ENCODE measurements at regions not wholly inside any gene's neighbourhood (a gene's known extent, or its start where the extent isn't known, plus 50 kb on each side); places are given as distances from the start of the nearest gene placed in this dataset.

GRCh38 chr15:38049891-38050290 is 115.5 kb downstream of the TMCO5A start:
- DNase-seq (ENCODE audit: low read depth in 1 of 2, low spot score in 1 of 2) (no peak), FAIRE-seq (no peak), ATAC-seq (no peak)
- TF ChIP-seq, protein P1, sequence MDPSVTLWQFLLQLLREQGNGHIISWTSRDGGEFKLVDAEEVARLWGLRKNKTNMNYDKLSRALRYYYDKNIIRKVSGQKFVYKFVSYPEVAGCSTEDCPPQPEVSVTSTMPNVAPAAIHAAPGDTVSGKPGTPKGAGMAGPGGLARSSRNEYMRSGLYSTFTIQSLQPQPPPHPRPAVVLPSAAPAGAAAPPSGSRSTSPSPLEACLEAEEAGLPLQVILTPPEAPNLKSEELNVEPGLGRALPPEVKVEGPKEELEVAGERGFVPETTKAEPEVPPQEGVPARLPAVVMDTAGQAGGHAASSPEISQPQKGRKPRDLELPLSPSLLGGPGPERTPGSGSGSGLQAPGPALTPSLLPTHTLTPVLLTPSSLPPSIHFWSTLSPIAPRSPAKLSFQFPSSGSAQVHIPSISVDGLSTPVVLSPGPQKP (IDR thresholded peaks at IDR 0.05; ENCODE audit: low read depth, low read length): no peak
- TF ChIP-seq MAZ (IDR thresholded peaks at IDR 0.05; ENCODE audit: borderline replicate concordance, low read depth, low read length) (no peak), RARB (CRISPR knock-in tag; IDR thresholded peaks at IDR 0.05) (no peak), NPAS2 (CRISPR knock-in tag; IDR thresholded peaks at IDR 0.05; ENCODE audit: borderline replicate concordance) (no peak), POLR2AphosphoS2 (conservative IDR thresholded peaks at IDR 0.05; ENCODE audit: low read length) (no peak)
- WGBS (ENCODE audit: missing lambda C conversion rate): 82% methylated on average over 4 of the region's 4 CpGs
- POLR2A ChIA-PET: no interaction called here
- Histone ChIP-seq H3K4me1 (peaks cover 4% of the 10 kb centered on the region; the same call in 1 of the 3 replicates), H3K4me3 (no peak overlapping the region), H3K4me2 (no peak overlapping the region), H3K9me3 (no peaks in the 10 kb centered on the region), H3K27ac (no peak overlapping the region)
- CTCF ChIA-PET: interaction anchor here (1.2 kb wide), 1 partner anchor 54 kb away, joined by 3 read pairs; no protein-coding TSS in a partner anchor

GRCh38 chr15:38050529-38051448 is 116.3 kb downstream of the TMCO5A start:
- no peak for TF ChIP-seq ZNF302 (CRISPR knock-in tag; IDR thresholded peaks at IDR 0.05)
- no peak for TF ChIP-seq EHMT2 (IDR thresholded peaks at IDR 0.05; ENCODE audit: low read depth)
- peak; percentile 89 for TF ChIP-seq MAFK (IDR thresholded peaks at IDR 0.05; ENCODE audit: partially characterized antibody)
- Histone ChIP-seq H3K4me3 (no peak overlapping the region), H3K9me3 (no peaks in the 10 kb centered on the region), H3K4me1 (peaks cover 4% of the 10 kb centered on the region; the same call in 1 of the 3 replicates), H3K4me2 (0 out of 3 replicates have a peak overlapping the region, but pooled peaks have one; percentile 21), H3K27ac (no peak overlapping the region)
- WGBS (ENCODE audit: missing lambda C conversion rate): 29% methylated on average over 4 of the region's 4 CpGs
- ChIA-PET POLR2A (no interaction called here), CTCF (interaction anchor here (1.2 to 1.6 kb wide), 2 partner anchors 48 to 55 kb away, joined by 3 to 5 read pairs; no protein-coding TSS in a partner anchor)
- FAIRE-seq (no peak), ATAC-seq (no peak), DNase-seq (ENCODE audit: low read depth in 1 of 2, low spot score in 1 of 2) (no peak)

- WGBS (ENCODE audit: missing lambda C conversion rate): 49% methylated on average over 2 of the region's 2 CpGs
- FAIRE-seq: no peak
- CTCF ChIA-PET: no interaction called here
Measured at GRCh38 chr15:38053205-38053604, 118.8 kb downstream of the TMCO5A start.

GRCh38 chr15:38053776-38054175 is 119.3 kb downstream of the TMCO5A start:
- Histone ChIP-seq H3K4me1 (peaks cover 4% of the 10 kb centered on the region; the same call in 1 of the 3 replicates), H3K9me3 (no peaks in the 10 kb centered on the region), H3K4me2 (no peak overlapping the region), H3K27ac (no peak overlapping the region), H3K4me3 (no peak overlapping the region)
- ChIA-PET POLR2A (no interaction called here), CTCF (no interaction called here)
- no peak for DNase-seq (ENCODE audit: low read depth in 1 of 2, low spot score in 1 of 2)
- 86% methylated on average over 3 of the region's 3 CpGs for WGBS (ENCODE audit: missing lambda C conversion rate)
- no peak for FAIRE-seq
- no peak for ATAC-seq
- TF ChIP-seq FOXS1 (CRISPR knock-in tag; IDR thresholded peaks at IDR 0.05) (no peak), PHF8 (IDR thresholded peaks at IDR 0.05; ENCODE audit: borderline replicate concordance, low read depth) (no peak), HOXA7 (CRISPR knock-in tag; IDR thresholded peaks at IDR 0.05) (no peak), RCOR1 (IDR thresholded peaks at IDR 0.05; ENCODE audit: low read depth, low read length) (no peak), FOSB (CRISPR knock-in tag; IDR thresholded peaks at IDR 0.05) (no peak), MAFK (IDR thresholded peaks at IDR 0.05; ENCODE audit: partially characterized antibody) (no peak), RAD21 (conservative IDR thresholded peaks at IDR 0.05 in 1 of 2, IDR thresholded peaks at IDR 0.05 in 1 of 2) (no peak), CTCF (IDR thresholded peaks at IDR 0.05) (no peak), BCL3 (IDR thresholded peaks at IDR 0.05) (no peak), PBX3 (IDR thresholded peaks at IDR 0.05) (no peak), SMC3 (IDR thresholded peaks at IDR 0.05) (no peak)

More at GRCh38 chr15:38053205-38053604, 118.8 kb downstream of the TMCO5A start:
- DNase-seq (ENCODE audit: low read depth in 1 of 2, low spot score in 1 of 2) (no peak), ATAC-seq (no peak)
- no peaks in the 10 kb centered on the region for H3K9me3 ChIP-seq
- no peak overlapping the region for H3K4me3 ChIP-seq
- POLR2A ChIA-PET: no interaction called here
- H3K4me2 ChIP-seq: no peak overlapping the region
- H3K27ac ChIP-seq: no peak overlapping the region
- H3K4me1 ChIP-seq: peaks cover 4% of the 10 kb centered on the region; the same call in 1 of the 3 replicates
- no peak for TF ChIP-seq POLR2A (IDR thresholded peaks at IDR 0.05; ENCODE audit: low read length)
- no peak for TF ChIP-seq PHF8 (IDR thresholded peaks at IDR 0.05; ENCODE audit: borderline replicate concordance, low read depth)
- TF ChIP-seq RARB (CRISPR knock-in tag; IDR thresholded peaks at IDR 0.05): no peak
